ELF-1 (cell line): ENCODE measurements at regions not wholly inside any gene's neighbourhood (a gene's known extent, or its start where the extent isn't known, plus 50 kb on each side); places are given as distances from the start of the nearest gene placed in this dataset.

ENCODE experiments used
- DNase-seq: peaks from one replicate; pipeline ENCODE4 v3.0.0-alpha.2; 2016; ENCODE audit warnings: low read depth, low spot score

GRCh38 chr6:132936646-132937045 lies 122.3 kb downstream of the RPS12 start:
- no peak for DNase-seq

GRCh38 chr6:132937466-132937906 lies 123.1 kb downstream of the RPS12 start:
- DNase-seq = peak; percentile 24

- no peak for DNase-seq
Observed at GRCh38 chr6:132948889-132949288, 134.5 kb downstream of the RPS12 start.

GRCh38 chr6:132950566-132950965 lies 136.2 kb downstream of the RPS12 start:
- DNase-seq = no peak

- DNase-seq = no peak
Observed at GRCh38 chr6:132952031-132952867, 137.9 kb downstream of the RPS12 start.

- no peak for DNase-seq
Observed at GRCh38 chr6:132952986-132953385, 138.6 kb downstream of the RPS12 start.

- no peak for DNase-seq
Observed at GRCh38 chr6:132954222-132954621, 139.9 kb downstream of the RPS12 start.

- no peak for DNase-seq
Observed at GRCh38 chr6:132954936-132955335, 140.6 kb downstream of the RPS12 start.

GRCh38 chr6:132959639-132960326 lies 145.4 kb downstream of the RPS12 start:
- no peak for DNase-seq

- no peak for DNase-seq
Observed at GRCh38 chr6:132960720-132961119, 146.4 kb downstream of the RPS12 start.

GRCh38 chr6:132961122-132961521 lies 146.8 kb downstream of the RPS12 start:
- DNase-seq = no peak

GRCh38 chr6:132961610-132962009 lies 147.2 kb downstream of the RPS12 start:
- no peak for DNase-seq

GRCh38 chr6:132962936-132963868 lies 148.8 kb downstream of the RPS12 start:
- peak; percentile 84 for DNase-seq

GRCh38 chr6:132964101-132964867 lies 149.9 kb downstream of the RPS12 start:
- DNase-seq = no peak

GRCh38 chr6:132964868-132965382 lies 150.6 kb downstream of the RPS12 start:
- no peak for DNase-seq

GRCh38 chr6:132967871-132968270 lies 153.5 kb downstream of the RPS12 start:
- DNase-seq = no peak

GRCh38 chr6:132968419-132968950 lies 154.1 kb downstream of the RPS12 start:
- DNase-seq = no peak

GRCh38 chr6:132969196-132969595 lies 154.8 kb downstream of the RPS12 start:
- no peak for DNase-seq

GRCh38 chr6:132971676-132972075 lies 157.3 kb downstream of the RPS12 start:
- DNase-seq = no peak

GRCh38 chr6:132972254-132972653 lies 157.9 kb downstream of the RPS12 start:
- no peak for DNase-seq

- no peak for DNase-seq
Observed at GRCh38 chr6:132972971-132973370, 158.6 kb downstream of the RPS12 start.
